K562 (cell line): ENCODE measurements at regions not wholly inside any gene's neighbourhood (a gene's known extent, or its start where the extent isn't known, plus 50 kb on each side); places are given as distances from the start of the nearest gene placed in this dataset.

ENCODE experiments used
- ATAC-seq: fragments of 200-7000 bp; cut with Tn5 transposase; 3 replicates; pipeline ENCODE4 v1.9.1; 2020; ENCODE audit warnings: moderate library complexity
- BruUV-seq: library from RNA; stranded (reverse); fragments of 400-500 nt; replicated peaks from 2 replicates; lab custom pipeline; 2021; lab: Mats Ljungman, UMichigan
- CTCF ChIA-PET: fragments of 300-600 bp; formaldehyde crosslinking; extraction: SDS; loops from one replicate; lab custom pipeline; 2021; ENCODE audit warnings: low intra/inter-chr PET ratio; lab: Yijun Ruan, JAX
- POLR2A ChIA-PET: fragments of 300-600, 350-650 bp; sonication (Branson Sonifier 250); formaldehyde crosslinking; extraction: SDS; loops from one replicate; lab custom pipeline; 2021; ENCODE audit warnings: antibody characterized with exemption, inconsistent platforms; lab: Yijun Ruan, JAX
- DNase-seq, 4 experiments: peaks; one replicate each; pipeline versions ENCODE4 v3.0.0 to v3.0.0-alpha.2; 2011 to 2018; ENCODE audit warnings: low spot score in 3 of 4, mixed read lengths in 3 of 4; ENCODE audit errors: extremely low read depth in 1 of 4
- FAIRE-seq: peaks from 2 replicates; lab custom pipeline; 2011; peaks lifted over from hg19 to GRCh38; lab: Jason Lieb, UNC
- H2AFZ ChIP-seq: 2 replicates; pipeline ENCODE4 v1.6.0; 2011; ENCODE audit warnings: low read depth, low read length, control low read depth, inconsistent platforms
- H3K27ac ChIP-seq: fragments of 200-600 bp; 3 replicates; pipeline ENCODE4 v1.8.0; 2011; ENCODE audit warnings: low read depth, mild to moderate bottlenecking, control low read depth, inconsistent platforms, low read length, moderate library complexity, mixed read lengths; ENCODE audit errors: extremely low read depth
- H3K27me3 ChIP-seq, 2 experiments: fragments of 300-600 bp in 1 of 2; 2 replicates in 1 of 2; 3 replicates in 1 of 2; pipeline versions ENCODE4 v1.6.0 to v1.8.0; 2011; ENCODE audit warnings: inconsistent platforms in 2 of 2, low read length in 2 of 2, mild to moderate bottlenecking in 1 of 2, mixed read lengths in 1 of 2, moderate library complexity in 1 of 2; ENCODE audit not compliant: control insufficient read depth in 2 of 2, insufficient read depth in 2 of 2
- H3K36me3 ChIP-seq: fragments of 300-600 bp; 3 replicates; pipeline ENCODE4 v1.8.0; 2011; ENCODE audit warnings: mild to moderate bottlenecking, low read length, inconsistent platforms; ENCODE audit not compliant: control insufficient read depth, insufficient read depth
- H3K4me1 ChIP-seq, 2 experiments: fragments of 200-600 bp in 1 of 2; replicated peaks in 1 of 2; 2 replicates in 1 of 2; 3 replicates in 1 of 2; pipeline versions ENCODE4 v1.5.1 to v1.8.0; 2011; ENCODE audit warnings: inconsistent platforms in 2 of 2, low read length in 2 of 2, mild to moderate bottlenecking in 1 of 2, mixed read lengths in 1 of 2, moderate library complexity in 1 of 2; ENCODE audit not compliant: control insufficient read depth in 2 of 2, insufficient read depth in 2 of 2
- H3K4me2 ChIP-seq: 2 replicates; pipeline ENCODE4 v1.6.1; 2011; ENCODE audit warnings: low read length, control low read depth, inconsistent platforms, mixed read lengths; ENCODE audit not compliant: insufficient read depth
- H3K4me3 ChIP-seq: fragments of 200-600 bp; sonication (generic), shearing (Covaris generic); 2 replicates; pipeline ENCODE4 v1.5.1; 2016; ENCODE audit warnings: control low read depth, inconsistent platforms
- H3K79me2 ChIP-seq: fragments of 200-600 bp; 3 replicates; pipeline ENCODE4 v1.8.0; 2011; ENCODE audit warnings: low read length, inconsistent platforms; ENCODE audit not compliant: control insufficient read depth, insufficient read depth
- H3K9ac ChIP-seq, 2 experiments: 2 replicates each; pipeline versions ENCODE4 v1.6.0 to v1.6.1; 2011; ENCODE audit warnings: low read depth in 2 of 2, low read length in 2 of 2, control low read depth in 1 of 2, inconsistent platforms in 1 of 2, mild to moderate bottlenecking in 1 of 2, mixed read lengths in 1 of 2; ENCODE audit not compliant: insufficient read depth in 1 of 2
- H3K9me1 ChIP-seq: one replicate; pipeline ENCODE4 v1.6.0; 2011; ENCODE audit warnings: inconsistent platforms, mild to moderate bottlenecking, low read length, moderate library complexity; ENCODE audit not compliant: control insufficient read depth, insufficient read depth
- H3K9me3 ChIP-seq: replicated peaks from 2 replicates; pipeline ENCODE4 v1.5.1; 2011; ENCODE audit warnings: low read depth, low read length, inconsistent platforms; ENCODE audit not compliant: control insufficient read depth, insufficient read depth
- H4K20me1 ChIP-seq: replicated peaks from 2 replicates; pipeline ENCODE4 v1.6.1; 2011; ENCODE audit warnings: low read length, inconsistent platforms, mixed read lengths; ENCODE audit not compliant: control insufficient read depth, insufficient read depth
- CREB3L1 ChIP-seq: fragments of 450-650 bp; IDR thresholded peaks from 2 replicates; pipeline ENCODE4 v1.6.1; 2014; ENCODE audit warnings: low read depth, mild to moderate bottlenecking, moderate library complexity, borderline replicate concordance
- FOXJ3 ChIP-seq: sonication (generic); formaldehyde crosslinking; IDR thresholded peaks from 2 replicates; pipeline ENCODE4 v1.4.0; 2020; ENCODE audit warnings: mild to moderate bottlenecking, missing genetic modification reagents
- HDAC8 ChIP-seq: fragments of 450-650 bp; IDR thresholded peaks from 2 replicates; pipeline ENCODE4 v1.6.1; 2016; ENCODE audit warnings: mild to moderate bottlenecking, missing genetic modification characterization, moderate library complexity, missing compliant biosample characterization
- NFIC ChIP-seq: fragments of 450-650 bp; IDR thresholded peaks from 2 replicates; pipeline ENCODE4 v1.6.1; 2017; ENCODE audit warnings: mild to moderate bottlenecking, inconsistent platforms
- PHB2 ChIP-seq: fragments of 450-650 bp; IDR thresholded peaks from 2 replicates; pipeline ENCODE4 v1.6.1; 2017; ENCODE audit warnings: low read depth
- RBBP5 ChIP-seq: fragments of 200-600 bp; sonication (generic); IDR thresholded peaks from 2 replicates; pipeline ENCODE4 v1.6.1; 2012; ENCODE audit warnings: borderline replicate concordance, mild to moderate bottlenecking, low read length, control low read depth, inconsistent platforms; ENCODE audit not compliant: insufficient read depth, poor library complexity, severe bottlenecking
- SMARCE1 ChIP-seq: fragments of 450-650 bp; IDR thresholded peaks from 2 replicates; pipeline ENCODE4 v1.7.1; 2016; ENCODE audit warnings: mild to moderate bottlenecking
- SUPT5H ChIP-seq: fragments of 450-650 bp; IDR thresholded peaks from 2 replicates; pipeline ENCODE4 v1.6.1; 2016
- ZNF764 ChIP-seq: fragments of 250-450 bp; sonication (Bioruptor Pico); IDR thresholded peaks from 2 replicates; pipeline ENCODE4 v1.4.0; 2020; ENCODE audit warnings: low read depth, mild to moderate bottlenecking, moderate library complexity
- WGBS: fragments of 100-300 bp; shearing (Covaris generic); methylation state at CpG from one replicate; pipeline ENCODE4 v1.1.6; 2016; ENCODE audit warnings: low coverage, mixed read lengths; ENCODE audit not compliant: insufficient coverage; ENCODE audit errors: missing lambda C conversion rate; 5-methylcytosine and 5-hydroxymethylcytosine counted together
- in situ Hi-C: fragments of 300-500 bp; cut with MboI; formaldehyde crosslinking; loops from 4 replicates; pipeline ENCODE4 v1.15.0; 2018; ENCODE audit warnings: inconsistent platforms, mixed read lengths
- intact Hi-C: fragments of 100-400 bp; cut with micrococcal nuclease; formaldehyde crosslinking; loops from 2 replicates; pipeline ENCODE4 v1.14.2; 2022

DNA sequence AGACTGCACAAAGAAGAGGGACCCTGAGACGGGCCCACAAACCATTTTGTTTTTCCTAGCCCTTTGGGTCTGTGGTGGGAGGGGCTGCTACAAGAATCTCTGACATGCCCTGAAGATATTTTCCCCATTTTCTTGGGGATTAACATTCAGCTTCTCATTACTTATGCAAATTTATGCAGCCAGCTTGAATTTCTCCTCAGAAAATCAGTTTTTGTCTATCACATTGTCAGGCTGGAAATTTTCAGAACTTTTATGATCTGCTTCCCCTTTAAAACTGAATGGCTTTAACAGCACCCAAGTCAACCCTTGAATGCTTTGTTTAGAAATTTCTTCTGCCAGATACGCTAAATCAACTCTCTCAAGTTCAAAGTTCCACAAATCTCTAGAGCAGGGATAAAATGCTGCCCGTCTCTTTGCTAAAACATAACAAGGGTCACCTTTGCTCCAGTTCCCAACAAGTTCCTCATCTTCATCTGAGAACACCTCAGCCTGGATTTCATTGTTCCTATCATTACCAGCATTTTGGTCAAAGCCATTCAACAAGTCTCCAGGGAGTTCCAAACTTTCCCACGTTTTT lies 560.0 kb upstream of the KCND2 start:
- no peak overlapping the region for H3K4me3 ChIP-seq
- no peak for ATAC-seq
- H3K27ac ChIP-seq, result no peak overlapping the region
- no peaks in the 10 kb centered on the region for H3K4me1 ChIP-seq
- H3K79me2 ChIP-seq, result peaks cover 8% of the 10 kb centered on the region; the same call in 1 of the 3 replicates
- FAIRE-seq, result no peak
- H3K4me2 ChIP-seq, result no peak overlapping the region
- in situ Hi-C loops (no loop called here), intact Hi-C loops (no loop called here)
- no TSS peak for BruUV-seq
- no peaks in the 10 kb centered on the region for H3K9me3 ChIP-seq
- H3K9me1 ChIP-seq, result no peaks in the 10 kb centered on the region
- POLR2A ChIA-PET, result no interaction called here
- WGBS, result 50% methylated on average over 4 of the region's 4 CpGs
- peaks cover 4% of the 10 kb centered on the region; the same call in 1 of the 3 replicates for H3K36me3 ChIP-seq
- CTCF ChIA-PET, result no interaction called here
- no peak for DNase-seq
- H3K9ac ChIP-seq, result no peak overlapping the region
- H3K27me3 ChIP-seq, result no peaks in the 10 kb centered on the region
- H2AFZ ChIP-seq, result no peak overlapping the region
- no peaks in the 10 kb centered on the region for H4K20me1 ChIP-seq
- TF ChIP-seq FOXJ3 (CRISPR knock-in tag) (no peak), PHB2 (no peak), CREB3L1 (no peak), SUPT5H (no peak), SMARCE1 (no peak), NFIC (no peak), HDAC8 (no peak), ZNF764 (no peak), RBBP5 (no peak)
